ENCODE measurements at regions not wholly inside any gene's neighbourhood (a gene's known extent, or its start where the extent isn't known, plus 50 kb on each side); places are given as distances from the start of the nearest gene placed in this dataset.

- no peak for TF ChIP-seq CTCF (IDR thresholded peaks at IDR 0.05 in 2 of 3, conservative IDR thresholded peaks at IDR 0.05 in 1 of 3; ENCODE audit: borderline replicate concordance in 1 of 3, insufficient read depth in 1 of 3, low read depth in 2 of 3, low read length in 2 of 3)
- TF ChIP-seq EZH2 (IDR thresholded peaks at IDR 0.05), result no peak
- no peak for TF ChIP-seq ZNF274 (IDR thresholded peaks at IDR 0.05; ENCODE audit: low read depth, low read length)
These were observed 1133.6 kb upstream of the ZEB2 start for GRCh38 chr2:145653553-145653952.
